ENCODE measurements at regions not wholly inside any gene's neighbourhood (a gene's known extent, or its start where the extent isn't known, plus 50 kb on each side); places are given as distances from the start of the nearest gene placed in this dataset.
"Not testable (repeated sequence)": the region's sequence is repeated elsewhere in the genome, so short reads cannot be mapped to it uniquely, and the experiment has no call there.

DNA sequence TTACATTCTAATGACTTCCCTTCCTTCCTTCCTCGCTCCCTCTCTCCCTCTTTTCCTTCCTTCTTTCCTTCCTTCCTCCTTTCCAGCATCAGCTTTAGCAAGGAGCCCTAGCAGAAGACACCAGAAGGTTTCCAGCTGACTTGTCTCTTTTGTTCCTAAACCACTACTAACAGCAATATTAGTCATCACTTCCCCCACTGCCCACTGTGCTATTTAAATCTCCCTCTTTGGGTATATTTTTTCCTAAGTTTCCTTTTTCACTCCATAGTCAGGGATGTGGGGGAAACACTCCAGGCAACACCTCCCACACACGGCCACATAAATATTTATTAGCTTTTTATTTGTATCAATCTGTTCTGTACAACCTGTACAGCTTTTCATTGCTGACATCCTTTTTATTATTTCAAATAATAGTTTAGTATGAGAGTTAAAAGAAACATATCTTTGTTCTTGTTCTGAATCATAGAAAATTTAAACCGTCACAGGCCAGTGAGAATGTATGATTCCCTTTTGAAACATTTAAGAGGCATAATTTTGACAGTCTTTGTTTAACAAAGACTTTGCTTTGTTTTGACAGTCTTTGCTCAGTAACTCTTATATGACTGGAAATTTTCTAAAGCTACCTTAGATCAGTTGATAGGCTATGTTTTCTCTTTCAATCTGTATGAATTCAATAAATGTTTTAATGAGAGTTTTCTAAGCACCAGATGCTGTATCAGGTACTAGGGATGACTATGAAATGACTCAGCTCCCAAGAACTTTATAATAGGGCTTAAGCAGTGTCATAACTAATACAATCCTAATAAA is 167.9 kb downstream of the POTEB3 start:
- DNase-seq; H3K4me1 ChIP-seq; ATAC-seq; H3K4me3 ChIP-seq; H3K27me3 ChIP-seq; H3K36me3 ChIP-seq; H3K9me3 ChIP-seq; H3K27ac ChIP-seq; intact Hi-C loops (cut with DNase I): not testable (repeated sequence)
- 45% methylated on average over 3 of the region's 3 CpGs for WGBS (ENCODE audit: insufficient coverage, low coverage, low lambda C conversion rate, missing lambda C conversion rate)

DNA sequence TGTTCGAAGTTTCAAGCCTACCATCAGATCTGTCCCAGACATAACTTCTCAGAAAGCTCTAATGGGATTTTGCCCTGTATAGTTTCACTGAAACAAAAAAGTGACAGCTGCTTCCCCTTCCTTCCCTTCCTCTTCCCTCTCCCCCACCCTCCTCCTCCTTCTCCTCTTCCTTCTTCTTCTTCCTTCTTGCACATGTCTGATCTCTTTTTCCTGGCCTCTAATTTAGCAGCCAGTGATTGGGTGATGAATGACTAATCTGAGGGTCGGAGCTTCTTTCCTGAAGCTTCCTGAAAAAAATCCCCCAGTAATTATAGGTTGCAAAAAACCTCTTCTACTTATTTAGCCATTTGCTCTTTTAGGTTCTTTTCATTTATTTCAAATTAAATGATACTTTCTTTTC is 168.7 kb downstream of the POTEB3 start:
- ATAC-seq (no peak), DNase-seq (no peak)
- no peak for TF ChIP-seq POLR2A (IDR thresholded peaks at IDR 0.05)
- TF ChIP-seq, protein P1, sequence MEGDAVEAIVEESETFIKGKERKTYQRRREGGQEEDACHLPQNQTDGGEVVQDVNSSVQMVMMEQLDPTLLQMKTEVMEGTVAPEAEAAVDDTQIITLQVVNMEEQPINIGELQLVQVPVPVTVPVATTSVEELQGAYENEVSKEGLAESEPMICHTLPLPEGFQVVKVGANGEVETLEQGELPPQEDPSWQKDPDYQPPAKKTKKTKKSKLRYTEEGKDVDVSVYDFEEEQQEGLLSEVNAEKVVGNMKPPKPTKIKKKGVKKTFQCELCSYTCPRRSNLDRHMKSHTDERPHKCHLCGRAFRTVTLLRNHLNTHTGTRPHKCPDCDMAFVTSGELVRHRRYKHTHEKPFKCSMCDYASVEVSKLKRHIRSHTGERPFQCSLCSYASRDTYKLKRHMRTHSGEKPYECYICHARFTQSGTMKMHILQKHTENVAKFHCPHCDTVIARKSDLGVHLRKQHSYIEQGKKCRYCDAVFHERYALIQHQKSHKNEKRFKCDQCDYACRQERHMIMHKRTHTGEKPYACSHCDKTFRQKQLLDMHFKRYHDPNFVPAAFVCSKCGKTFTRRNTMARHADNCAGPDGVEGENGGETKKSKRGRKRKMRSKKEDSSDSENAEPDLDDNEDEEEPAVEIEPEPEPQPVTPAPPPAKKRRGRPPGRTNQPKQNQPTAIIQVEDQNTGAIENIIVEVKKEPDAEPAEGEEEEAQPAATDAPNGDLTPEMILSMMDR (IDR thresholded peaks at IDR 0.05) = no peak
- WGBS (ENCODE audit: insufficient coverage, low coverage, low lambda C conversion rate, missing lambda C conversion rate) = 17% methylated on average over 2 of the region's 2 CpGs
- intact Hi-C loops (cut with DNase I) = no loop called here
- Histone ChIP-seq H3K27me3 (no peaks in the 10 kb centered on the region), H3K36me3 (no peaks in the 10 kb centered on the region), H3K27ac (no peak overlapping the region), H3K9me3 (no peaks in the 10 kb centered on the region), H3K4me1 (no peaks in the 10 kb centered on the region), H3K4me3 (no peak overlapping the region)

DNA sequence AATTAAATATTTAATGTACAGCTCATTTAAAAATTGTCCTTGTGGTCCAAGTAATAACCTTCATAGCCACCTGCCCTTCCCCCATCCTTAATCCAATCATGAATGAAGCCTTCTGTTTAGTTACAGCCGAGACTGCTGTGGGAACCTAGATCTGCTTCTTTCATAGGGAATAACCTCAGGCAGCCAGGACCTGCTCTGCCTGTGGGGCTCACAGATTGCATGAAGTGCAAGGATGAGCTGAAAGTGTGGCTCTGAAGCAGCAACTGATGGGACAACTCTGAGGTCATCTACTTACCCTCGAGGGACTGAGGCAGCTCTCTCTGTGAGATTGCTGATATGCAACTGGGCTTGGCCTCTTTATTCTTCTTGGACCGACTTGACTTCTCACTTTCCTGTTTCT is 169.8 kb downstream of the POTEB3 start:
- no peak overlapping the region for H3K4me3 ChIP-seq
- no peak overlapping the region for H3K27ac ChIP-seq
- H3K36me3 ChIP-seq = no peaks in the 10 kb centered on the region
- TF ChIP-seq, protein P1 (IDR thresholded peaks at IDR 0.05) = no peak
- TF ChIP-seq POLR2A (IDR thresholded peaks at IDR 0.05) = no peak
- ATAC-seq (peak in 2 of 4 donors; percentile 21 to 46), DNase-seq (no peak)
- intact Hi-C loops (cut with DNase I) = no loop called here
- H3K4me1 ChIP-seq = no peaks in the 10 kb centered on the region
- H3K27me3 ChIP-seq = no peaks in the 10 kb centered on the region
- WGBS (ENCODE audit: insufficient coverage, low coverage, low lambda C conversion rate, missing lambda C conversion rate) = 30% methylated on average over 3 of the region's 3 CpGs
- no peaks in the 10 kb centered on the region for H3K9me3 ChIP-seq

DNA sequence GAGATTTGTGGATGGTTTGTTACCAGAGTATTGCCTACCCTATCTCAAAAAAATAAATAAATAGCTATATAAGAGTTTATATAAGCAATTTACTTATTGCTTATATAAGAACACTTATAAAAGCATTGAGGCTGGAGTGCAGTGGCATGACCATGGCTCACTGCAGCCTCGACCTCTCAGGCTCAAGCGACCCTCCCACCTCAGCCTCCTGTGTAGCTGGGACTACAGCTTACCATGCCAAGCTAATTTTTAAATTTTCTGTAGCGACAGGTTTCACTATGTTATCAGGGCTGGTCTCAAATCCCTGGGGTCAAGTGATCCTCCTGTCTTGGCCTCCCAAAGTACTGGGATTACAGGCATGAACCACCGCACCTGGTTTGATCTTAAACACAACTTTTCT is 170.6 kb downstream of the POTEB3 start:
- H3K9me3 ChIP-seq; H3K27me3 ChIP-seq; H3K36me3 ChIP-seq; intact Hi-C loops (cut with DNase I); H3K4me1 ChIP-seq; DNase-seq; ATAC-seq; H3K27ac ChIP-seq; H3K4me3 ChIP-seq: not testable (repeated sequence)
- WGBS (ENCODE audit: insufficient coverage, low coverage, low lambda C conversion rate, missing lambda C conversion rate) = 58% methylated on average over 4 of the region's 4 CpGs

DNA sequence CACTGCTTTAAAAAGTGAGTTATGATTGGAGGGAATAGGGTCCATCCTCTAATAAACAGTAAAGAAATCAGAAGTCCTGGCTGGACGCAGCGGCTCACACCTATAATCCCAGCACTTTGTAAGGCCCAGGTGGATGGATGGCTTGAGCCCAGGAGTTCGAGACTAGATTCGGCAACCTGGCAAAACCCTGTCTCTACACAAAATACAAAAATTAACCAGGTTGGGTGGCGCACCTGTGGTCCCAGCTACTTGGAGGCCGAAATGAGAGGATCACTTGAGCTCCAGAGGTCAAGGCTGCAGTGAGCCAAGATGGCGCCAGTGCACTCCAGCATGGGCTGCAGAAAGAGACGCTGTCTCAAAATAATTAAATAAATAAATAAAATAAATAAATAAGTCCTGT is 171.2 kb downstream of the POTEB3 start:
- no peak overlapping the region for H3K4me3 ChIP-seq
- intact Hi-C loops (cut with DNase I) = no loop called here
- ATAC-seq (no peak), DNase-seq (no peak)
- no peaks in the 10 kb centered on the region for H3K36me3 ChIP-seq
- H3K27ac ChIP-seq = no peak overlapping the region
- no peaks in the 10 kb centered on the region for H3K27me3 ChIP-seq
- no peaks in the 10 kb centered on the region for H3K9me3 ChIP-seq
- WGBS (ENCODE audit: insufficient coverage, low coverage, low lambda C conversion rate, missing lambda C conversion rate) = 60% methylated on average over 8 of the region's 8 CpGs
- no peaks in the 10 kb centered on the region for H3K4me1 ChIP-seq
- TF ChIP-seq, protein P1 (IDR thresholded peaks at IDR 0.05) = no peak
- no peak for TF ChIP-seq POLR2A (IDR thresholded peaks at IDR 0.05)

Data from right lobe of liver (tissue), 6 donors.